ENCODE measurements at regions not wholly inside any gene's neighbourhood (a gene's known extent, or its start where the extent isn't known, plus 50 kb on each side); places are given as distances from the start of the nearest gene placed in this dataset.

GRCh38 chr9:84590706-84591105 lies 78.8 kb upstream of the NTRK2 start:
- Histone ChIP-seq H3K79me2 (no peaks in the 10 kb centered on the region), H4K20me1 (ENCODE audit: insufficient read depth, poor library complexity, severe bottlenecking) (no peaks in the 10 kb centered on the region), H3K9me3 (ENCODE audit: low read depth) (no peaks in the 10 kb centered on the region), H3K27ac (no peak overlapping the region), H3K36me3 (replicated peaks; ENCODE audit: insufficient read depth, low read depth) (no peaks in the 10 kb centered on the region), H3K4me3 (no peak overlapping the region), H3K27me3 (peaks cover 4% of the 10 kb centered on the region), H3K4me1 (ENCODE audit: insufficient read depth) (no peaks in the 10 kb centered on the region), H2AFZ (no peak overlapping the region), H3K9me2 (replicated peaks; ENCODE audit: insufficient read depth) (no peaks in the 10 kb centered on the region), H3K4me2 (no peak overlapping the region)
- no peak for TF ChIP-seq EZH2 (IDR thresholded peaks at IDR 0.05; ENCODE audit: borderline replicate concordance)
- 92% methylated on average over 4 of the region's 4 CpGs for WGBS (ENCODE audit: low lambda C conversion rate, missing lambda C conversion rate)
- no peak for DNase-seq (ENCODE audit: low spot score)

GRCh38 chr9:84592918-84593317 lies 76.6 kb upstream of the NTRK2 start:
- 73% methylated on average over 4 of the region's 4 CpGs for WGBS (ENCODE audit: low lambda C conversion rate, missing lambda C conversion rate)
- H3K4me1 ChIP-seq (ENCODE audit: insufficient read depth), result no peaks in the 10 kb centered on the region
- peaks cover 4% of the 10 kb centered on the region for H3K27me3 ChIP-seq
- TF ChIP-seq EZH2 (IDR thresholded peaks at IDR 0.05; ENCODE audit: borderline replicate concordance) (no peak), EZH2phosphoT487 (IDR thresholded peaks at IDR 0.05; ENCODE audit: low read depth, severe bottlenecking, unreplicated experiment) (no peak)
- TF ChIP-seq, protein P1, sequence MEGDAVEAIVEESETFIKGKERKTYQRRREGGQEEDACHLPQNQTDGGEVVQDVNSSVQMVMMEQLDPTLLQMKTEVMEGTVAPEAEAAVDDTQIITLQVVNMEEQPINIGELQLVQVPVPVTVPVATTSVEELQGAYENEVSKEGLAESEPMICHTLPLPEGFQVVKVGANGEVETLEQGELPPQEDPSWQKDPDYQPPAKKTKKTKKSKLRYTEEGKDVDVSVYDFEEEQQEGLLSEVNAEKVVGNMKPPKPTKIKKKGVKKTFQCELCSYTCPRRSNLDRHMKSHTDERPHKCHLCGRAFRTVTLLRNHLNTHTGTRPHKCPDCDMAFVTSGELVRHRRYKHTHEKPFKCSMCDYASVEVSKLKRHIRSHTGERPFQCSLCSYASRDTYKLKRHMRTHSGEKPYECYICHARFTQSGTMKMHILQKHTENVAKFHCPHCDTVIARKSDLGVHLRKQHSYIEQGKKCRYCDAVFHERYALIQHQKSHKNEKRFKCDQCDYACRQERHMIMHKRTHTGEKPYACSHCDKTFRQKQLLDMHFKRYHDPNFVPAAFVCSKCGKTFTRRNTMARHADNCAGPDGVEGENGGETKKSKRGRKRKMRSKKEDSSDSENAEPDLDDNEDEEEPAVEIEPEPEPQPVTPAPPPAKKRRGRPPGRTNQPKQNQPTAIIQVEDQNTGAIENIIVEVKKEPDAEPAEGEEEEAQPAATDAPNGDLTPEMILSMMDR (IDR thresholded peaks at IDR 0.05; ENCODE audit: poor library complexity), result no peak
- no peak overlapping the region for H3K4me2 ChIP-seq
- H3K36me3 ChIP-seq (replicated peaks; ENCODE audit: insufficient read depth, low read depth), result no peaks in the 10 kb centered on the region
- no peak for DNase-seq (ENCODE audit: low spot score)
- no peak overlapping the region for H2AFZ ChIP-seq
- H3K27ac ChIP-seq, result no peak overlapping the region
- H3K4me3 ChIP-seq, result no peak overlapping the region
- H3K9me2 ChIP-seq (replicated peaks; ENCODE audit: insufficient read depth), result no peaks in the 10 kb centered on the region
- no peaks in the 10 kb centered on the region for H4K20me1 ChIP-seq (ENCODE audit: insufficient read depth, poor library complexity, severe bottlenecking)
- H3K9me3 ChIP-seq (ENCODE audit: low read depth), result no peaks in the 10 kb centered on the region
- H3K79me2 ChIP-seq, result no peaks in the 10 kb centered on the region

GRCh38 chr9:84593352-84593751 lies 76.2 kb upstream of the NTRK2 start:
- Histone ChIP-seq H3K27me3 (peaks cover 4% of the 10 kb centered on the region), H2AFZ (no peak overlapping the region), H3K4me1 (ENCODE audit: insufficient read depth) (no peaks in the 10 kb centered on the region), H3K79me2 (no peaks in the 10 kb centered on the region), H3K4me3 (no peak overlapping the region), H4K20me1 (ENCODE audit: insufficient read depth, poor library complexity, severe bottlenecking) (no peaks in the 10 kb centered on the region), H3K4me2 (no peak overlapping the region), H3K9me2 (replicated peaks; ENCODE audit: insufficient read depth) (no peaks in the 10 kb centered on the region), H3K27ac (no peak overlapping the region), H3K9me3 (ENCODE audit: low read depth) (no peaks in the 10 kb centered on the region), H3K36me3 (replicated peaks; ENCODE audit: insufficient read depth, low read depth) (no peaks in the 10 kb centered on the region)
- 62% methylated on average over 4 of the region's 4 CpGs for WGBS (ENCODE audit: low lambda C conversion rate, missing lambda C conversion rate)
- DNase-seq (ENCODE audit: low spot score), result no peak
- no peak for TF ChIP-seq EZH2 (IDR thresholded peaks at IDR 0.05; ENCODE audit: borderline replicate concordance)
- no peak for TF ChIP-seq EZH2phosphoT487 (IDR thresholded peaks at IDR 0.05; ENCODE audit: low read depth, severe bottlenecking, unreplicated experiment)
- TF ChIP-seq, protein P1 (IDR thresholded peaks at IDR 0.05; ENCODE audit: poor library complexity), result no peak

DNA sequence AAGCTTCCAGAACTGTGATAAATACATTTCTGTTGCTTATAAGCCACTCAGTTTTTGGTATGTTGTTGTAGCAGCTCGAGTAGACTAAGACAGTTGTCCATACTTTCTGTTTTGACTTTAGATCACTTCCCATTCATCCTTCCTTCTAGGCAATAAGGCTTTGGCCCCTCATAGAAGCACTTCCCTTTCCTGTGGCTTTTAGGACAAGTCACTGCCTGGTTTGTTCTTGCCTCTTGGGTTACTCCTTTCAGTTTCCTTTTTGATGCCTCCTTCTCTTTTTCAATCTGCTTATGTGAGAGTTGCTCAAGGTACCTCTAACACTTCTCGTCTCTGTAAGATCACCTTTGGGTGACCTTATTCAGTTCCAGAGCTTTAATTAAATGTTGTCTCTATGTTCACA lies 72.4 kb upstream of the NTRK2 start:
- no peaks in the 10 kb centered on the region for H3K79me2 ChIP-seq
- WGBS (ENCODE audit: low lambda C conversion rate, missing lambda C conversion rate), result 85% methylated on average over 2 of the region's 2 CpGs
- H2AFZ ChIP-seq, result no peak overlapping the region

More for the DNA sequence above, 72.4 kb upstream of the NTRK2 start:
- H4K20me1 ChIP-seq (ENCODE audit: insufficient read depth, poor library complexity, severe bottlenecking), result no peaks in the 10 kb centered on the region
- no peaks in the 10 kb centered on the region for H3K4me1 ChIP-seq (ENCODE audit: insufficient read depth)
- H3K4me3 ChIP-seq, result no peak overlapping the region
- H3K9me3 ChIP-seq (ENCODE audit: low read depth), result no peaks in the 10 kb centered on the region
- H3K27me3 ChIP-seq, result no peaks in the 10 kb centered on the region
- no peaks in the 10 kb centered on the region for H3K9me2 ChIP-seq (replicated peaks; ENCODE audit: insufficient read depth)
- TF ChIP-seq EZH2 (IDR thresholded peaks at IDR 0.05; ENCODE audit: borderline replicate concordance), result no peak
- TF ChIP-seq EZH2phosphoT487 (IDR thresholded peaks at IDR 0.05; ENCODE audit: low read depth, severe bottlenecking, unreplicated experiment), result no peak
- TF ChIP-seq, protein P1 (IDR thresholded peaks at IDR 0.05; ENCODE audit: poor library complexity), result no peak
- DNase-seq (ENCODE audit: low spot score), result no peak
- H3K27ac ChIP-seq, result no peak overlapping the region
- H3K4me2 ChIP-seq, result no peak overlapping the region
- H3K36me3 ChIP-seq (replicated peaks; ENCODE audit: insufficient read depth, low read depth), result no peaks in the 10 kb centered on the region
